ENCODE measurements at regions not wholly inside any gene's neighbourhood (a gene's known extent, or its start where the extent isn't known, plus 50 kb on each side); places are given as distances from the start of the nearest gene placed in this dataset.
A peak's percentile ranks its signal among the peaks of the same experiment; 100 is the strongest.
"Not testable (repeated sequence)": the region's sequence is repeated elsewhere in the genome, so short reads cannot be mapped to it uniquely, and the experiment has no call there.

GRCh38 chr1:38152351-38153065, 105.9 kb upstream of the POU3F1 start:
- DNase-seq: no peak

GRCh38 chr1:38151399-38151798, 104.8 kb upstream of the POU3F1 start:
- DNase-seq: no peak

GRCh38 chr1:38146079-38146478, 99.5 kb upstream of the POU3F1 start:
- DNase-seq: not testable (repeated sequence)

- no peak for DNase-seq
These were observed 96.0 kb upstream of the POU3F1 start for GRCh38 chr1:38142606-38143005.

- no peak for DNase-seq
These were observed 94.9 kb upstream of the POU3F1 start for GRCh38 chr1:38141483-38141882.

- DNase-seq: peak in 2 of 56 donors; percentile 5 to 7
These were observed 93.3 kb upstream of the POU3F1 start for GRCh38 chr1:38139738-38140487.

- peak in 31 of 56 donors; percentile 7 to 83 (median 43) for DNase-seq
These were observed 92.1 kb upstream of the POU3F1 start for GRCh38 chr1:38138498-38139233.

- DNase-seq: no peak
These were observed 90.6 kb upstream of the POU3F1 start for GRCh38 chr1:38137164-38137563.

GRCh38 chr1:38135625-38136414, 89.2 kb upstream of the POU3F1 start:
- no peak for DNase-seq

GRCh38 chr1:38134294-38134755, 87.7 kb upstream of the POU3F1 start:
- peak in 11 of 56 donors; percentile 21 to 51 (median 27) for DNase-seq

GRCh38 chr1:38133756-38134155, 87.2 kb upstream of the POU3F1 start:
- DNase-seq: peak in 11 of 56 donors; percentile 16 to 51 (median 24)

GRCh38 chr1:38133304-38133703, 86.7 kb upstream of the POU3F1 start:
- DNase-seq: no peak

GRCh38 chr1:38132681-38133080, 86.1 kb upstream of the POU3F1 start:
- no peak for DNase-seq

GRCh38 chr1:38131024-38131585, 84.5 kb upstream of the POU3F1 start:
- DNase-seq: no peak

GRCh38 chr1:38129971-38130370, 83.4 kb upstream of the POU3F1 start:
- no peak for DNase-seq

- DNase-seq: no peak
These were observed 82.9 kb upstream of the POU3F1 start for GRCh38 chr1:38129473-38129872.

- DNase-seq: no peak
These were observed 82.4 kb upstream of the POU3F1 start for GRCh38 chr1:38128926-38129453.

- DNase-seq: no peak
These were observed 81.9 kb upstream of the POU3F1 start for GRCh38 chr1:38128511-38128910.

GRCh38 chr1:38127428-38127827, 80.8 kb upstream of the POU3F1 start:
- no peak for DNase-seq

GRCh38 chr1:38126970-38127369, 80.4 kb upstream of the POU3F1 start:
- no peak for DNase-seq
